CD4-positive, alpha-beta memory T cell (primary cell): ENCODE measurements at regions not wholly inside any gene's neighbourhood (a gene's known extent, or its start where the extent isn't known, plus 50 kb on each side); places are given as distances from the start of the nearest gene placed in this dataset.

Experiments used
- CTCF ChIA-PET: fragments of 350-600 bp; sonication (Branson Sonifier 250); formaldehyde crosslinking; loops from one replicate; lab custom pipeline; 2021; ENCODE audit warnings: inconsistent platforms; ENCODE audit not compliant: partially characterized antibody; lab: Charles Lee
- POLR2A ChIA-PET: fragments of 350-600 bp; sonication (Branson Sonifier 250); formaldehyde crosslinking; loops from one replicate; lab custom pipeline; 2021; ENCODE audit not compliant: partially characterized antibody; lab: Charles Lee
- DNase-seq, 5 donors: peaks; one replicate each; pipeline versions ENCODE4 v3.0.0 to v3.0.0-alpha.2; 2020 to 2022; ENCODE audit warnings: mixed read lengths in 1 of 5
- H3K27ac ChIP-seq: one replicate; pipeline ENCODE4 v1.7.0; 2013; ENCODE audit warnings: low read depth, low read length
- H3K27me3 ChIP-seq: 2 replicates; pipeline ENCODE4 v1.7.0; 2013; ENCODE audit warnings: mild to moderate bottlenecking, low read length, moderate library complexity; ENCODE audit not compliant: insufficient read depth
- H3K36me3 ChIP-seq: 2 replicates; pipeline ENCODE4 v1.7.0; 2013; ENCODE audit warnings: mild to moderate bottlenecking, low read length, moderate library complexity; ENCODE audit not compliant: insufficient read depth
- H3K4me1 ChIP-seq: 2 replicates; pipeline ENCODE4 v1.7.0; 2013; ENCODE audit warnings: mild to moderate bottlenecking, low read length, moderate library complexity; ENCODE audit not compliant: insufficient read depth
- H3K4me3 ChIP-seq, 2 donors: one replicate each; pipeline ENCODE4 v1.7.0; 2013; ENCODE audit warnings: low read length in 2 of 2, mild to moderate bottlenecking in 1 of 2
- H3K9me3 ChIP-seq, 2 donors: one replicate each; pipeline ENCODE4 v1.7.0; 2013; ENCODE audit warnings: low read length in 2 of 2, control low read depth in 1 of 2; ENCODE audit not compliant: control insufficient read depth in 1 of 2
- H3K27ac Mint-ChIP-seq, 7 donors: one replicate each; pipeline ENCODE4 v1.8.0; 2020 to 2021; ENCODE audit warnings: mixed read lengths in 7 of 7, mild to moderate bottlenecking in 6 of 7, inconsistent platforms in 3 of 7, moderate library complexity in 3 of 7
- H3K27me3 Mint-ChIP-seq, 2 donors: one replicate each; pipeline ENCODE4 v1.8.0; 2020 to 2021; ENCODE audit warnings: mixed read lengths in 2 of 2
- H3K36me3 Mint-ChIP-seq, 2 donors: one replicate each; pipeline ENCODE4 v1.8.0; 2020 to 2021; ENCODE audit warnings: mixed read lengths in 2 of 2, inconsistent platforms in 1 of 2, mild to moderate bottlenecking in 1 of 2
- H3K4me1 Mint-ChIP-seq, 4 donors: one replicate each; pipeline ENCODE4 v1.8.0; 2020 to 2021; ENCODE audit warnings: mixed read lengths in 4 of 4, mild to moderate bottlenecking in 1 of 4
- H3K4me3 Mint-ChIP-seq, 8 donors: one replicate each; pipeline ENCODE4 v1.8.0; 2020 to 2021; ENCODE audit warnings: mixed read lengths in 8 of 8, mild to moderate bottlenecking in 7 of 8, moderate library complexity in 6 of 8, inconsistent platforms in 3 of 8
- H3K9me3 Mint-ChIP-seq, 8 donors: one replicate each; pipeline ENCODE4 v1.8.0; 2020 to 2021; ENCODE audit warnings: mixed read lengths in 8 of 8, mild to moderate bottlenecking in 5 of 8, inconsistent platforms in 3 of 8, moderate library complexity in 1 of 8
- intact Hi-C: fragments of 100-400 bp; cut with micrococcal nuclease; formaldehyde crosslinking; loops from one replicate; pipeline ENCODE4 v1.15.1; 2023

DNA sequence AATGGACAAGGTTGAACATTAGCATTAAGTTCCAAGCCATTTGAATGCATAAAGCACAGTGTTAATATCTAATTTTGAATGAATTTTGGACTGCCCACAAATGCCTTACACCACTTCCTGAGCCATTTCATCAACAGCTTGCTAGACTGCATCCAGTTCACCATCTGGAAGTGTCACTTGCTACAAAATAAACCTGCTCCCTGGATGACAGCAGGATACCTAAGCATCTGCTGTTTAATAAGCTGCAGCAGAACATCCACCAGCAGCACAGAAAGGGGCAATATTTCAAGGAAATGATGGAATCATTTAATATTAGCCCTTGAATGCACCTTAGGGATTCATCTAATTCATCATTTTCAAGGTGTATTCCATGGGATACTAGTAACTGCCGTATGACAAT lies 76.6 kb upstream of the PCDH9 start:
- H3K9me3 ChIP-seq, result no peaks in the 10 kb centered on the region
- no peak overlapping the region for H3K4me3 ChIP-seq
- H3K27me3 ChIP-seq, result no peaks in the 10 kb centered on the region
- H3K27ac Mint-ChIP-seq, result no peak overlapping the region
- no peaks in the 10 kb centered on the region for H3K36me3 ChIP-seq
- H3K27me3 Mint-ChIP-seq, result no peaks in the 10 kb centered on the region
- intact Hi-C loops, result no loop called here
- no peak overlapping the region for H3K27ac ChIP-seq
- POLR2A ChIA-PET, result no interaction called here
- peaks cover 0 to 8% (median under 1%) of the 10 kb centered on the region in 8 donors for H3K9me3 Mint-ChIP-seq
- H3K4me3 Mint-ChIP-seq, result no peak overlapping the region
- DNase-seq, result no peak
- H3K36me3 Mint-ChIP-seq, result no peaks in the 10 kb centered on the region
- H3K4me1 ChIP-seq, result no peaks in the 10 kb centered on the region
- no peaks in the 10 kb centered on the region for H3K4me1 Mint-ChIP-seq
- CTCF ChIA-PET, result no interaction called here

GRCh38 chr13:67303661-67304333 lies 73.7 kb upstream of the PCDH9 start:
- POLR2A ChIA-PET, result no interaction called here

GRCh38 chr13:67299751-67300150 lies 69.6 kb upstream of the PCDH9 start:
- Histone ChIP-seq H3K4me3 (no peak overlapping the region), H3K36me3 (no peaks in the 10 kb centered on the region), H3K27me3 (no peaks in the 10 kb centered on the region), H3K9me3 (no peaks in the 10 kb centered on the region), H3K4me1 (no peaks in the 10 kb centered on the region), H3K27ac (no peak overlapping the region)
- intact Hi-C loops, result no loop called here
- H3K36me3 Mint-ChIP-seq, result no peaks in the 10 kb centered on the region
- ChIA-PET POLR2A (no interaction called here), CTCF (no interaction called here)
- H3K4me1 Mint-ChIP-seq, result no peaks in the 10 kb centered on the region
- DNase-seq, result no peak
- no peaks in the 10 kb centered on the region for H3K27me3 Mint-ChIP-seq
- peaks cover 0 to 8% (median 0%) of the 10 kb centered on the region in 8 donors for H3K9me3 Mint-ChIP-seq
- H3K4me3 Mint-ChIP-seq, result no peak overlapping the region
- H3K27ac Mint-ChIP-seq, result no peak overlapping the region

More at GRCh38 chr13:67303661-67304333, 73.7 kb upstream of the PCDH9 start:
- Mint-ChIP-seq H3K27me3 (no peaks in the 10 kb centered on the region), H3K9me3 (peaks cover 0 to 8% (median 0%) of the 10 kb centered on the region in 8 donors), H3K27ac (no peak overlapping the region), H3K4me1 (no peaks in the 10 kb centered on the region), H3K36me3 (no peaks in the 10 kb centered on the region), H3K4me3 (no peak overlapping the region)
- H3K36me3 ChIP-seq, result no peaks in the 10 kb centered on the region
- no peaks in the 10 kb centered on the region for H3K9me3 ChIP-seq
- H3K4me3 ChIP-seq, result no peak overlapping the region
- H3K27me3 ChIP-seq, result no peaks in the 10 kb centered on the region
- DNase-seq, result no peak
- CTCF ChIA-PET, result no interaction called here
- intact Hi-C loops, result no loop called here
- no peaks in the 10 kb centered on the region for H3K4me1 ChIP-seq
- no peak overlapping the region for H3K27ac ChIP-seq

DNA sequence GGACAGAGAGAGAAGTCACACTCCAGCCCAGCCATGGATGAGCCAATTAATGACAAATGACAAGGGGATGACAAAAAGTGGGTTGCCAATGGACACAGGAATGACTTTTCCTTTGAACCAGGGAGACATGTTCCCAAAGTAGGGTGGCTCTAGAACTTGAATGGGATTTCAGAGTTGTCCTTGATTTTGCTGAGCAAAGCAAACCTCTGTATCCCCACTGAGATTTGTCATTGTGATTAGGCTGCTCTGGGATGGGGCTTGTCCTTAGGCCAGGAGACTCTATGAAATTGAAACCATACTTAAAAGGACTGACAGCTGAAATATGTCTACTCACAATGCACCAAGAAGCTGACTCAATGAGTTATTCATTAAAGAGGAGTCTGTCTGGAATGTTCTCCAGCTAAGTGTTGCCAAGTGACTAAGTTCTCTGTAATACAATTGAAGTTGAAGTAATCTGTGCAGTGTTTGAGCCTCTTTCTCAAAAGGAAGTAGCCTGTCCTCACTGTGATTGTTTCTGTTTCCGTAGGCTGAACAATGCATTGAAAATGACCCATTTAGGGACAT lies 69.0 kb upstream of the PCDH9 start:
- ChIA-PET POLR2A (no interaction called here), CTCF (no interaction called here)
- no peak overlapping the region for H3K27ac Mint-ChIP-seq
- H3K4me1 Mint-ChIP-seq, result no peaks in the 10 kb centered on the region
- Histone ChIP-seq H3K36me3 (no peaks in the 10 kb centered on the region), H3K4me1 (no peaks in the 10 kb centered on the region), H3K4me3 (no peak overlapping the region), H3K27me3 (no peaks in the 10 kb centered on the region), H3K27ac (no peak overlapping the region), H3K9me3 (no peaks in the 10 kb centered on the region)
- no peaks in the 10 kb centered on the region for H3K36me3 Mint-ChIP-seq
- intact Hi-C loops, result no loop called here
- H3K27me3 Mint-ChIP-seq, result no peaks in the 10 kb centered on the region
- H3K4me3 Mint-ChIP-seq, result no peak overlapping the region
- no peak for DNase-seq
- peaks cover 0 to 8% (median 0%) of the 10 kb centered on the region in 8 donors for H3K9me3 Mint-ChIP-seq

GRCh38 chr13:67298297-67298696 lies 68.2 kb upstream of the PCDH9 start:
- H3K4me1 ChIP-seq, result no peaks in the 10 kb centered on the region
- H3K27me3 ChIP-seq, result no peaks in the 10 kb centered on the region
- POLR2A ChIA-PET, result no interaction called here
- no peak overlapping the region for H3K4me3 ChIP-seq
- Mint-ChIP-seq H3K36me3 (no peaks in the 10 kb centered on the region), H3K4me3 (no peak overlapping the region), H3K4me1 (no peaks in the 10 kb centered on the region), H3K27me3 (no peaks in the 10 kb centered on the region), H3K9me3 (peaks cover 0 to 8% (median 0%) of the 10 kb centered on the region in 8 donors), H3K27ac (no peak overlapping the region)
- DNase-seq, result no peak
- H3K36me3 ChIP-seq, result no peaks in the 10 kb centered on the region
- no peaks in the 10 kb centered on the region for H3K9me3 ChIP-seq
- intact Hi-C loops, result no loop called here
- CTCF ChIA-PET, result no interaction called here
- H3K27ac ChIP-seq, result no peak overlapping the region

GRCh38 chr13:67296511-67296910 lies 66.4 kb upstream of the PCDH9 start:
- intact Hi-C loops, result no loop called here
- Mint-ChIP-seq H3K27ac (no peak overlapping the region), H3K9me3 (peaks cover 0 to 5% (median 4%) of the 10 kb centered on the region in 8 donors), H3K27me3 (no peaks in the 10 kb centered on the region), H3K36me3 (no peaks in the 10 kb centered on the region), H3K4me1 (no peaks in the 10 kb centered on the region), H3K4me3 (no peak overlapping the region)
- DNase-seq, result no peak
- H3K4me1 ChIP-seq, result no peaks in the 10 kb centered on the region
- ChIA-PET CTCF (no interaction called here), POLR2A (no interaction called here)
- no peaks in the 10 kb centered on the region for H3K9me3 ChIP-seq
- no peaks in the 10 kb centered on the region for H3K27me3 ChIP-seq
- no peak overlapping the region for H3K4me3 ChIP-seq
- H3K27ac ChIP-seq, result no peak overlapping the region
- H3K36me3 ChIP-seq, result no peaks in the 10 kb centered on the region

- Mint-ChIP-seq H3K27me3 (no peaks in the 10 kb centered on the region), H3K27ac (no peak overlapping the region), H3K4me3 (no peak overlapping the region), H3K9me3 (peaks cover 1 to 7% (median 4%) of the 10 kb centered on the region in 8 donors), H3K36me3 (no peaks in the 10 kb centered on the region), H3K4me1 (no peaks in the 10 kb centered on the region)
- H3K9me3 ChIP-seq, result no peaks in the 10 kb centered on the region
- ChIA-PET CTCF (no interaction called here), POLR2A (no interaction called here)
- no peaks in the 10 kb centered on the region for H3K4me1 ChIP-seq
- H3K27me3 ChIP-seq, result no peaks in the 10 kb centered on the region
- intact Hi-C loops, result no loop called here
- no peaks in the 10 kb centered on the region for H3K36me3 ChIP-seq
- H3K4me3 ChIP-seq, result no peak overlapping the region
- DNase-seq, result no peak
- no peak overlapping the region for H3K27ac ChIP-seq
Measured at GRCh38 chr13:67292886-67293285, 62.8 kb upstream of the PCDH9 start.
